ENCODE measurements at regions not wholly inside any gene's neighbourhood (a gene's known extent, or its start where the extent isn't known, plus 50 kb on each side); places are given as distances from the start of the nearest gene placed in this dataset.

- TF ChIP-seq CTCF (IDR thresholded peaks at IDR 0.05): no peak
These were observed 123.8 kb downstream of the ARL4C start for GRCh38 chr2:234373060-234373459.

- no peak for TF ChIP-seq CTCF (IDR thresholded peaks at IDR 0.05)
These were observed 124.4 kb downstream of the ARL4C start for GRCh38 chr2:234372506-234372905.

GRCh38 chr2:234368861-234369261 lies 128.0 kb downstream of the ARL4C start:
- TF ChIP-seq CTCF (IDR thresholded peaks at IDR 0.05): no peak

- TF ChIP-seq CTCF (IDR thresholded peaks at IDR 0.05): no peak
These were observed 130.0 kb downstream of the ARL4C start for GRCh38 chr2:234366891-234367290.

- TF ChIP-seq CTCF (IDR thresholded peaks at IDR 0.05): no peak
These were observed 132.2 kb downstream of the ARL4C start for GRCh38 chr2:234364661-234365060.

GRCh38 chr2:234363647-234364294 lies 133.1 kb downstream of the ARL4C start:
- TF ChIP-seq CTCF (IDR thresholded peaks at IDR 0.05): no peak

GRCh38 chr2:234363011-234363487 lies 133.8 kb downstream of the ARL4C start:
- TF ChIP-seq CTCF (IDR thresholded peaks at IDR 0.05): no peak

GRCh38 chr2:234357666-234358065 lies 139.2 kb downstream of the ARL4C start:
- no peak for TF ChIP-seq CTCF (IDR thresholded peaks at IDR 0.05)
